Esophagus squamous epithelium (tissue), 5 donors: ENCODE measurements at regions not wholly inside any gene's neighbourhood (a gene's known extent, or its start where the extent isn't known, plus 50 kb on each side); places are given as distances from the start of the nearest gene placed in this dataset.

ENCODE experiments used
- DNase-seq: peaks from one replicate; lab custom pipeline; 2025; lab: John Stamatoyannopoulos, UW
- H3K27ac ChIP-seq, 4 donors: fragments of 200-600 bp; sonication (generic); one replicate each; pipeline ENCODE4 v1.5.1; 2016 to 2019; ENCODE audit warnings: mild to moderate bottlenecking in 1 of 4
- H3K27me3 ChIP-seq, 4 donors: fragments of 200-600 bp; sonication (generic); 1 replicate in 3 of 4; 2 replicates in 1 of 4; pipeline versions ENCODE4 v1.5.1 to v1.6.0; 2017 to 2021; ENCODE audit warnings: antibody characterized with exemption in 1 of 4
- H3K36me3 ChIP-seq, 3 donors: fragments of 200-600 bp; sonication (generic); one replicate each; pipeline ENCODE4 v1.5.1; 2016 to 2019
- H3K4me1 ChIP-seq, 3 donors: fragments of 200-600 bp; sonication (generic); one replicate each; pipeline ENCODE4 v1.5.1; 2017 to 2019
- H3K4me3 ChIP-seq, 4 donors: fragments of 200-600 bp; sonication (generic); 1 replicate in 3 of 4; 2 replicates in 1 of 4; pipeline ENCODE4 v1.5.1; 2016 to 2019; ENCODE audit warnings: mild to moderate bottlenecking in 2 of 4, moderate library complexity in 1 of 4
- H3K9me3 ChIP-seq, 3 donors: fragments of 200-600 bp; sonication (generic); one replicate each; pipeline ENCODE4 v1.5.1; 2016 to 2019
- POLR2A ChIP-seq, 4 donors: fragments of 450-650 bp; IDR thresholded peaks; one replicate each; pipeline ENCODE4 v1.6.1; 2017; ENCODE audit warnings: antibody characterized with exemption in 4 of 4, mild to moderate bottlenecking in 4 of 4, moderate library complexity in 3 of 4
- whole genome bisulfite sequencing, 2 donors: methylation state at CpG; one replicate each; pipeline ENCODE4 v1.1.5; 2018; 5-methylcytosine and 5-hydroxymethylcytosine counted together
- intact Hi-C: fragments of 100-400 bp; cut with DNase I; formaldehyde crosslinking; loops from one replicate; pipeline ENCODE4 v1.15.0; 2022
- TF ChIP-seq, protein P1 (sequence below), 6 experiments: fragments of 450-650 bp in 4 of 6; fragments of 200-600 bp in 2 of 6; sonication (generic) in 2 of 6; IDR thresholded peaks; one replicate each; pipeline ENCODE4 v1.5.1; 2016 to 2019; ENCODE audit warnings: antibody characterized with exemption in 6 of 6, mild to moderate bottlenecking in 4 of 6, moderate library complexity in 4 of 6
- donor health status: DM: yes; HTN: yes; CAD: no.

DNA sequence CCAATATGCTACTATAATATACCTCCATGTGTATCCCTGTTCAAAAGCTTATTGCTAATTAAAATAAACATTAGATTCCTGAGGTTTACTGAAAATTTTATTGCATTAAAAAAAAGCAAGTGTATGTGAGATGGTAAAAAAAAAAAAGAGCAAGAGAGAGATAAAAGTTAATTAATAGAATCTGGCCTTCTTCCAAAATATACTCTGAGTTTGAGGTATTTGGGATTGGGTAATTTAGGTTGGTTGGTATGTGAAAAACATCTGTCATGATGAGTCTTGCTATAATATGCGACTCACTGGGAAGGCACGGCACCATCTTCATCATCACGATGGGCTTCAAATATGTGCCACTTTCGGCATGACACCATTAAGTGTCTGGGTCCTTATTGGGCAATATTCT lies 711.1 kb upstream of the SOX9 start:
- Histone ChIP-seq H3K27me3 (no peaks in the 10 kb centered on the region), H3K36me3 (no peaks in the 10 kb centered on the region), H3K4me1 (peaks cover 0 to 19% (median 0%) of the 10 kb centered on the region in 3 donors), H3K4me3 (no peak overlapping the region), H3K9me3 (no peaks in the 10 kb centered on the region), H3K27ac (no peak overlapping the region)
- intact Hi-C loops = no loop called here
- 49 to 51% methylated on average over 4 of the region's 4 CpGs for WGBS, 2 donors
- TF ChIP-seq POLR2A (IDR thresholded peaks at IDR 0.05) = no peak
- TF ChIP-seq, protein P1, sequence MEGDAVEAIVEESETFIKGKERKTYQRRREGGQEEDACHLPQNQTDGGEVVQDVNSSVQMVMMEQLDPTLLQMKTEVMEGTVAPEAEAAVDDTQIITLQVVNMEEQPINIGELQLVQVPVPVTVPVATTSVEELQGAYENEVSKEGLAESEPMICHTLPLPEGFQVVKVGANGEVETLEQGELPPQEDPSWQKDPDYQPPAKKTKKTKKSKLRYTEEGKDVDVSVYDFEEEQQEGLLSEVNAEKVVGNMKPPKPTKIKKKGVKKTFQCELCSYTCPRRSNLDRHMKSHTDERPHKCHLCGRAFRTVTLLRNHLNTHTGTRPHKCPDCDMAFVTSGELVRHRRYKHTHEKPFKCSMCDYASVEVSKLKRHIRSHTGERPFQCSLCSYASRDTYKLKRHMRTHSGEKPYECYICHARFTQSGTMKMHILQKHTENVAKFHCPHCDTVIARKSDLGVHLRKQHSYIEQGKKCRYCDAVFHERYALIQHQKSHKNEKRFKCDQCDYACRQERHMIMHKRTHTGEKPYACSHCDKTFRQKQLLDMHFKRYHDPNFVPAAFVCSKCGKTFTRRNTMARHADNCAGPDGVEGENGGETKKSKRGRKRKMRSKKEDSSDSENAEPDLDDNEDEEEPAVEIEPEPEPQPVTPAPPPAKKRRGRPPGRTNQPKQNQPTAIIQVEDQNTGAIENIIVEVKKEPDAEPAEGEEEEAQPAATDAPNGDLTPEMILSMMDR (IDR thresholded peaks at IDR 0.05) = no peak
- DNase-seq = no peak

DNA sequence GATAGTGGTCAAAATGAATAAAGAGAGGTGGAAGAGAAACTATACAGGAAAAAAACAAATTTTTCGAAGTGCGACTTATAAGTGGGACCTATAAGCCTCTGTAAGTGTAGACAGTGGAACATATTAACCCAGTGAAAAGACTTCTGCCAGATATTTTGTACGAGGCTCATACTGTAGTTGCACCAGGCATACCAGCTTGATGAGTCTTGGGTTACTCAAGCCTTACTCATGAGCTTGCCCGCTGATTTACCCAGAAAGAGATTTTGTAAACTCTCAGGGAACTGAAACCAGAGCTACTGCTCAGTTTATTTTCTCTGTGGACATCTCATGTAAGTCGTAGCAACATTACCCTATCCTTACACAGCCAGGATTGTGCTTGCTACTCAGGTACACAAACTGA lies 708.0 kb upstream of the SOX9 start:
- H3K27me3 ChIP-seq = no peaks in the 10 kb centered on the region

DNA sequence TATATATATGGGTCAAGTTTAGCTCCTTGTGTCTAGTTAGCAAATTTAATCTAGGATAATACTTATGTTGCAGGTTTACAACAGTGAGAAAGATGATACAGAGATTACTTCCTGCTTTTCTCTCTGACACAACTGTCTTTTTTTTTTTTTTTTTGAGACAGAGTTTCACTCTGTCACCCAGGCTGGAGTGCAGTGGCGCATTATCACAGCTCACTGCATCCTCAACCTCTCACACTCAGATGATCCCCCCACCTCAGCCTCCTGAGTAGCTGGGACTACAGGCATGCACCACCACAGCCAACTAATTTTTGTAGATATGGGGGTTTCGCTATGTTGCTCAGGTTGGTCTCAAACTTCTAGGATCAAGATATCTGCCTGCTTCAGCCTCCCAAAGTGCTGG lies 706.9 kb upstream of the SOX9 start:
- Histone ChIP-seq H3K27me3 (no peaks in the 10 kb centered on the region), H3K36me3 (no peaks in the 10 kb centered on the region), H3K9me3 (no peaks in the 10 kb centered on the region), H3K4me1 (peaks cover 0 to 15% (median 0%) of the 10 kb centered on the region in 3 donors), H3K4me3 (no peak overlapping the region), H3K27ac (no peak overlapping the region)
- no peak for TF ChIP-seq POLR2A (IDR thresholded peaks at IDR 0.05)
- TF ChIP-seq, protein P1 (IDR thresholded peaks at IDR 0.05) = no peak
- intact Hi-C loops = no loop called here
- WGBS, 2 donors = 86 to 100% methylated on average over 1 to 2 of the region's 2 CpGs
- DNase-seq = no peak

More for the DNA sequence above, 708.0 kb upstream of the SOX9 start:
- 36 to 50% methylated on average over 5 of the region's 5 CpGs for WGBS, 2 donors
- Histone ChIP-seq H3K4me3 (no peak overlapping the region), H3K27ac (peak overlapping the region in 3 of 4 donors; percentile 52 to 82 (median 67)), H3K9me3 (no peaks in the 10 kb centered on the region), H3K4me1 (peaks cover 0 to 15% (median 0%) of the 10 kb centered on the region in 3 donors), H3K36me3 (no peaks in the 10 kb centered on the region)
- no peak for DNase-seq
- intact Hi-C loops = no loop called here
- TF ChIP-seq POLR2A (IDR thresholded peaks at IDR 0.05) = no peak
- TF ChIP-seq, protein P1 (IDR thresholded peaks at IDR 0.05) = no peak

DNA sequence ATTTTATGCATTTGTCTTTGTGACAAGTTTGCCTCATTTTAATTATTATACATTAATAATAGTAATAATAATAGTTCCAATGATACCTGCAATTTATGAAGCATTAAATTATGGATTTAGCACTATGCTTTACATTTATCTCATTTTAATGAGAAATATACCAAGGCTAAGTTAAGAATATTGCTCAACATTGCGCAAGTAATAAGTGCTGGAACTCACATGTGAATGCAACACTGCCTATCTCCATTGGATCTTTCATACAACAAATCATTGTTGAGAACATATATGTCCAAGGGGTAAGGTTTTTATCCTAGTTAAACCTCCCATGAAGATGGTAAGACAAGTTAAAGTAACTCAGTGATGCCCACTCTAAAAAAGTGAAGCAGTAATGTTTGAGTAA lies 703.7 kb upstream of the SOX9 start:
- Histone ChIP-seq H3K9me3 (no peaks in the 10 kb centered on the region), H3K4me3 (no peak overlapping the region), H3K27ac (no peak overlapping the region), H3K27me3 (no peaks in the 10 kb centered on the region), H3K36me3 (no peaks in the 10 kb centered on the region), H3K4me1 (peaks cover 0 to 15% (median 0%) of the 10 kb centered on the region in 3 donors)
- intact Hi-C loops = no loop called here
- no peak for DNase-seq
- no peak for TF ChIP-seq POLR2A (IDR thresholded peaks at IDR 0.05)
- TF ChIP-seq, protein P1 (IDR thresholded peaks at IDR 0.05) = no peak
- 86 to 92% methylated on average over 1 of the region's 1 CpG for WGBS, 2 donors

DNA sequence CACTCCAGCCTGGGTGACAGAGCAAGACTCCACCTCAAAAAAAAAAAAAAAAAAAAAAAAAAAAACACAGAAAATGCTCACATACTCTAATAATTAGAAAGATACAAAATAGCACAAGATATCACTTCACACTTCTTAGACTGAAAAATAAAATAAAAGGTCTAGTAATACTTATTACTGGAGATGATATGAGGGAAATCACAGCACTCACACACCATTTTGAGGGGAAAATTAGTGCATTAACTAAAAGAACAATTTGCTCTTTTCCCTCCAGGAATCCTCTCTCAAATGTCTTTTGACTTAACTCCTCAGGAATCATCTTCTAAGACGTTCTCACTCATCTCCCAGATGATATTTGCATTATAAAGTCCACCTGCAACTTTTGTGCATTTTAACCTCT lies 697.9 kb upstream of the SOX9 start:
- no peaks in the 10 kb centered on the region for H3K36me3 ChIP-seq

More for the DNA sequence above, 697.9 kb upstream of the SOX9 start:
- TF ChIP-seq, protein P1 (IDR thresholded peaks at IDR 0.05) = no peak
- TF ChIP-seq POLR2A (IDR thresholded peaks at IDR 0.05) = no peak
- no peaks in the 10 kb centered on the region for H3K27me3 ChIP-seq
- H3K9me3 ChIP-seq = no peaks in the 10 kb centered on the region
- no peak overlapping the region for H3K27ac ChIP-seq
- WGBS, 2 donors = 68 to 81% methylated on average over 1 of the region's 1 CpG
- no peak overlapping the region for H3K4me3 ChIP-seq
- peaks cover 0 to 16% (median 3%) of the 10 kb centered on the region in 3 donors for H3K4me1 ChIP-seq
- intact Hi-C loops = no loop called here
- DNase-seq = no peak
